ENCODE measurements at regions not wholly inside any gene's neighbourhood (a gene's known extent, or its start where the extent isn't known, plus 50 kb on each side); places are given as distances from the start of the nearest gene placed in this dataset.

- TF ChIP-seq NR2C2 (CRISPR knock-in tag; IDR thresholded peaks at IDR 0.05; ENCODE audit: borderline replicate concordance) (no peak), RBM39 (IDR thresholded peaks at IDR 0.05; ENCODE audit: low read depth, low read length, poor library complexity, severe bottlenecking) (no peak)
Observed at GRCh38 chr10:131677671-131678070, 223.1 kb upstream of the PPP2R2D start (continued).

- H3K4me3 ChIP-seq (replicated peaks in 1 of 3; ENCODE audit: insufficient read depth in 1 of 3, low read depth in 2 of 3, low read length in 3 of 3), result no peak overlapping the region
- H3K27ac ChIP-seq (ENCODE audit: extremely low read length, insufficient read depth, low read length), result no peak overlapping the region
- no peak overlapping the region for H3K9ac ChIP-seq (ENCODE audit: insufficient read depth, low read depth, low read length)
- H4K20me1 ChIP-seq (ENCODE audit: insufficient read depth, low read length), result no peaks in the 10 kb centered on the region
- H3K4me1 ChIP-seq (ENCODE audit: insufficient read depth, low read length), result no peaks in the 10 kb centered on the region
- ChIA-PET POLR2A (no interaction called here), CTCF (ENCODE audit: low intra/inter-chr PET ratio, low total read pairs) (no interaction called here)
- H3K9me3 ChIP-seq (ENCODE audit: low read length), result no peaks in the 10 kb centered on the region
- no peak overlapping the region for H2AFZ ChIP-seq (ENCODE audit: low read length)
- H3K79me2 ChIP-seq (ENCODE audit: insufficient read depth, low read length), result no peaks in the 10 kb centered on the region
- TF ChIP-seq ZNF678 (CRISPR knock-in tag; IDR thresholded peaks at IDR 0.05), result no peak
- TF ChIP-seq ZNF354B (CRISPR knock-in tag; IDR thresholded peaks at IDR 0.05), result no peak
- no peak for TF ChIP-seq XRCC5 (optimal IDR thresholded peaks at IDR 0.05; ENCODE audit: low read length)
- TF ChIP-seq SCMH1 (CRISPR knock-in tag; IDR thresholded peaks at IDR 0.05; ENCODE audit: borderline replicate concordance), result no peak
- no peak for TF ChIP-seq REST (IDR thresholded peaks at IDR 0.05; ENCODE audit: borderline replicate concordance in 1 of 2, low read depth in 1 of 2, low read length in 2 of 2)
- TF ChIP-seq ZSCAN25 (CRISPR knock-in tag; IDR thresholded peaks at IDR 0.05), result no peak
- TF ChIP-seq KLF11 (CRISPR knock-in tag; IDR thresholded peaks at IDR 0.05), result no peak
- H3K27me3 ChIP-seq (ENCODE audit: control insufficient read depth in 1 of 2, insufficient read depth in 2 of 2, low read length in 2 of 2), result peaks cover 0 to 10% of the 10 kb centered on the region in 2 experiments; a peak in 2 of 5 replicates
- intact Hi-C loops (cut with micrococcal nuclease; ENCODE audit: unreplicated experiment), result no loop called here
- BruUV-seq (replicated peaks), result no TSS peak
- ATAC-seq (no peak), DNase-seq (ENCODE audit: low spot score) (no peak), FAIRE-seq (no peak)
- H3K4me2 ChIP-seq (ENCODE audit: low read depth, low read length), result no peak overlapping the region
- WGBS (ENCODE audit: low lambda C conversion rate), result 80% methylated on average over 1 of the region's 18 CpGs
- no peaks in the 10 kb centered on the region for H3K36me3 ChIP-seq (replicated peaks in 1 of 2; ENCODE audit: control insufficient read depth in 1 of 2, insufficient read depth in 2 of 2, low read length in 2 of 2)
- in situ Hi-C loops (cut with HindIII; ENCODE audit: extremely low pct_ligation_motif_present, low pct_unique_long_range_greater_than_20kb), result no loop called here
Observed at GRCh38 chr10:131678171-131678570, 222.6 kb upstream of the PPP2R2D start.
